Right ventricle myocardium superior (tissue), 1 donor: ENCODE measurements at regions not wholly inside any gene's neighbourhood (a gene's known extent, or its start where the extent isn't known, plus 50 kb on each side); places are given as distances from the start of the nearest gene placed in this dataset.
"Not testable (repeated sequence)": the region's sequence is repeated elsewhere in the genome, so short reads cannot be mapped to it uniquely, and the experiment has no call there.

Source experiments
- ATAC-seq: fragments of 200-7000 bp; cut with Tn5 transposase; one replicate; pipeline ENCODE4 v1.9.1; 2020; ENCODE audit warnings: mild to moderate bottlenecking; ENCODE audit not compliant: poor library complexity
- DNase-seq: peaks from one replicate; pipeline ENCODE4 v3.0.0-alpha.2; 2020
- intact Hi-C: fragments of 100-400 bp; cut with DNase I; formaldehyde crosslinking; loops from one replicate; pipeline ENCODE4 v1.11.2; 2022
- donor health status: DM: no; HTN: yes; CAD: no; lungs with severe emphysema.

DNA sequence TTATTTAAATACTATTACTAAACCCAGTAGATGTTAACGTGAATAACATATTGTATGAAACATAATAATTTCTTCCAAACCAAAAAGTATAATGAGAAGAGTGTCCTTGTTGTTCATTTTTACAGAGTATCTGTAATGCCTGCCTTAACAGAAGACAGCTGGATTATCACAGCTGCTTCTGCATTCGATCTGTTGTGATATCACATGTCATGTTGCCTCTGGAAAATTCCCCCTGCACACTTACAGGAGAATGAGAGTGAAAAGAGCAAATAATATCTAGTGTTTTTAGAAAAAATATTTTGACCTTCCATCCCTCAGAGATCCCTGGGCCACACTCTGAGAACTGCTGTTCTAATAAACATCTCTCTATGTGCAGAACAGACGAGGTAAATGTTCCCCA is 240.1 kb upstream of the NOCT start:
- DNase-seq (no peak), ATAC-seq (no peak)
- intact Hi-C loops = no loop called here

GRCh38 chr4:138774940-138775339 is 240.6 kb upstream of the NOCT start:
- ATAC-seq (no peak), DNase-seq (no peak)
- intact Hi-C loops = no loop called here

DNA sequence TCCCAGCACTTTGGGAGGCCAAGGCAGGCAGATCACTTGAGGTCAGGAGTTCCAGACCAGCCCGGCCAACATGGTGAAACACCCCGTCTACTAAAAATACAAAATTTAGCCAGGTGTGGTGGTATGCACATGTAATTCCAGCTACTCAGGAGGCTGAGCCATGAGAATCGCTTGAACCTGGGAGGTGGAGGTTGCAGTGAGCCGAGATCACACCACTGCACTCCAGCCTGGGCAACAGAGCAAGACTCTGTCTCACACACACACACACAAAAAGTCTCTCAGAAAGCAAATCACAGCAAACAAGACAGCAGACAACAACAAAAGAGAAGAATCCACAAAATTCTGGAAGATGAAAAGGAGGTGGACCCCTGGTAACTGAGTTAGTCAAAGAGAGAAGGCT is 241.5 kb upstream of the NOCT start:
- ATAC-seq, DNase-seq, intact Hi-C loops: not testable (repeated sequence)

GRCh38 chr4:138773321-138773720 is 242.3 kb upstream of the NOCT start:
- intact Hi-C loops = no loop called here
- DNase-seq (no peak), ATAC-seq (no peak)

DNA sequence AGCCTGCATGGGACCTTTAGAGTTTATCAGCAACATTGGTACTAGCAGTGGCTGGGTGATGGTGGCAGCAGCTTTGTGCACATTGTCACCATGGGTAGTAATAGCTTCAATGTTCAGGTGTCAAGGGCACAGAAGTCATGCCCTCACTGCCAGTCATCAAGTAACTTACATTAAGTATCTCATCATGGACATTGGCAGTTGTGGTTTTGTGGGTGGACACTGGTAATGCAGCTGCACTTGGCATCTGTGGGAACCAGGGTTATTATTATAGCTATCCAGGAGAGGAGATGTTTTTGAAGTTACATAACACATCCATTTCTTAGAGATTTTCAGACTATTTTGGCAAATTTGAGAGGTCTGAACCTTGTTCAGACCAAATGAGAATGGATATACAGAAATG is 243.2 kb upstream of the NOCT start:
- intact Hi-C loops = no loop called here
- DNase-seq = no peak
- ATAC-seq = no peak

DNA sequence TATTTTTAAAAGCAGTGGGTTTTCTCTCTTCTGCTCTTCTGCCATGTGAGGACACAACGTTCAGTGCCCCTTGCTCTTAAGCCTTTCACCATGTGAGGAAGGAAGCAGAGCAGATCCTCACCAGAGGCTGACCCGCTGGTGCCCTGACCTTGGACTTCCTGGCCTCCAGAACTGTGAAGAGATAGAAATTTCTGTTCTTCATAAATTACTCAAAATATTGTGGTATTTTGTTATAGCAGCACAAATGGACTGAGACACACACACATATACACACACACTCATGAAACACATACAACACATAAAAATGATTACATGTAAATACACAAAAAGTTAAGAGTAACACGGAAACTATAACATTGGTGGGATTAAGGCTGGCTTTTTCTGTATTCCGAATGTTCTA is 244.8 kb upstream of the NOCT start:
- ATAC-seq (no peak), DNase-seq (no peak)
- intact Hi-C loops = no loop called here

DNA sequence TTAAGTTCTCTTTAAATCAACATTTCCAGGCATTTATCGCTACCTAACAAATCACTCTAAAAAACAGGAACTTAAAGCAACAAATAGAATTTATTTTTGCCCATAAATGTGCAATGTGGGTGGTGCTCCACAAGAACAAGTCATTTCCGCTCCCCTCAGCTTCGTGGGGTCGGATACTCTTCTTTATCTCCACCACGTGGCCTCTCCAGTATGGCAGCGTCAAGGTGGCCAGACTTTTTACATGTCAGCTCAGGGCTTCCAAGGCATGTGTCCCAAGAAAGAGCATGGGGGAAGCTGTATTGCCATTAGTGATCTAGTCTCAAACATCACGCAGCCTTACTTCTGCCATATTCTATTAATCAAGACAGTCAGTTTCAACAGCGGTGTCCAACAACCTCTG is 249.2 kb upstream of the NOCT start:
- ATAC-seq = no peak
- intact Hi-C loops = no loop called here

GRCh38 chr4:138765442-138765841 is 250.1 kb upstream of the NOCT start:
- DNase-seq = no peak
- no peak for ATAC-seq
- intact Hi-C loops = no loop called here

More for the DNA sequence above, 249.2 kb upstream of the NOCT start:
- no peak for DNase-seq

- ATAC-seq (no peak), DNase-seq (no peak)
- intact Hi-C loops = no loop called here
Observed at GRCh38 chr4:138761638-138762220, 253.9 kb upstream of the NOCT start.

GRCh38 chr4:138759554-138759902 is 256.1 kb upstream of the NOCT start:
- DNase-seq = no peak
- no peak for ATAC-seq
- intact Hi-C loops = no loop called here

- ATAC-seq = no peak
- no peak for DNase-seq
- intact Hi-C loops = no loop called here
Observed at GRCh38 chr4:138758876-138759553, 256.6 kb upstream of the NOCT start.

GRCh38 chr4:138758196-138758595 is 257.4 kb upstream of the NOCT start:
- ATAC-seq (no peak), DNase-seq (no peak)
- intact Hi-C loops = no loop called here

- ATAC-seq (no peak), DNase-seq (no peak)
Observed at GRCh38 chr4:138757432-138757831, 258.1 kb upstream of the NOCT start.

GRCh38 chr4:138756519-138756918 is 259.1 kb upstream of the NOCT start:
- DNase-seq = no peak
- intact Hi-C loops = no loop called here
- no peak for ATAC-seq

More at GRCh38 chr4:138757432-138757831, 258.1 kb upstream of the NOCT start:
- intact Hi-C loops = no loop called here

DNA sequence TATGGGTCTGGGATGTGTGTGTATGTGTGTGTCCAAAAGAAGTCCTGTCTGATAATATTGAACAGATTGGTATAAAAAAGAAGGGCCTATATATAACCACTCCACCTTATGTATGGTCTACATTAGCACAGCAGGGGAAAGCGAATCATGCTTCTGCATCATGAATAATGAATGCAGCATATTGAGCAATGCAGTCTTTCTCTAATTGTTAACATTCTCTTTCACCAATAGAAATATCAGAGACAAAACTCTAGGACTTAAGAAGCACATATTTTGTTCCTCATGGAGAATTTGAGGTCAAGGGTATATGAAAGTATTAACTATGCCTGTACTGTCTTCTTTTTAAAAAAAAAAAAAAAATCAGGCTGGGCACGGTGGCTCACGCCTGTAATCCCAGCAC is 264.3 kb upstream of the NOCT start:
- DNase-seq = no peak

DNA sequence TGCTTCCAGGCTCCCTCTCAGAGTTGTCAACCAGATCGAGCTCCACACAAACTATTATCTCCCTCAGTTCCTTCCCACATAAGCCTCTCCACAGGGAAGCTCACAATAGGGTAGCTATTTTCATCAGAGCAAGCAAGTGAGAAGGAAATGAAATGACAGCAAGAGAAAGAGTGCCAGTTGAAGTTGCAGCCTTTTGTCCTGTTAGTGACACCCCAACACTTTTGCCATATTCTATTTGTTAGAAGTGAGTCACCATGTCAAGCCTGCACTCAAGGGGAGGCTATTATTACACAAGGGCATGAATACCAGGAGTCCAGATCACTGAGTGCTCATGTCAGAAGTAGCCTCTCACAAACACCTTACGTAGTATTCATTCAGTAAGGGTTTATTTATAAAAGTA is 266.3 kb upstream of the NOCT start:
- intact Hi-C loops = no loop called here
- DNase-seq = no peak
- ATAC-seq = peak; percentile 95

More for the DNA sequence above, 264.3 kb upstream of the NOCT start:
- intact Hi-C loops = no loop called here
- no peak for ATAC-seq

- intact Hi-C loops = no loop called here
- ATAC-seq = no peak
- no peak for DNase-seq
Observed at GRCh38 chr4:138741766-138742377, 273.7 kb upstream of the NOCT start.

DNA sequence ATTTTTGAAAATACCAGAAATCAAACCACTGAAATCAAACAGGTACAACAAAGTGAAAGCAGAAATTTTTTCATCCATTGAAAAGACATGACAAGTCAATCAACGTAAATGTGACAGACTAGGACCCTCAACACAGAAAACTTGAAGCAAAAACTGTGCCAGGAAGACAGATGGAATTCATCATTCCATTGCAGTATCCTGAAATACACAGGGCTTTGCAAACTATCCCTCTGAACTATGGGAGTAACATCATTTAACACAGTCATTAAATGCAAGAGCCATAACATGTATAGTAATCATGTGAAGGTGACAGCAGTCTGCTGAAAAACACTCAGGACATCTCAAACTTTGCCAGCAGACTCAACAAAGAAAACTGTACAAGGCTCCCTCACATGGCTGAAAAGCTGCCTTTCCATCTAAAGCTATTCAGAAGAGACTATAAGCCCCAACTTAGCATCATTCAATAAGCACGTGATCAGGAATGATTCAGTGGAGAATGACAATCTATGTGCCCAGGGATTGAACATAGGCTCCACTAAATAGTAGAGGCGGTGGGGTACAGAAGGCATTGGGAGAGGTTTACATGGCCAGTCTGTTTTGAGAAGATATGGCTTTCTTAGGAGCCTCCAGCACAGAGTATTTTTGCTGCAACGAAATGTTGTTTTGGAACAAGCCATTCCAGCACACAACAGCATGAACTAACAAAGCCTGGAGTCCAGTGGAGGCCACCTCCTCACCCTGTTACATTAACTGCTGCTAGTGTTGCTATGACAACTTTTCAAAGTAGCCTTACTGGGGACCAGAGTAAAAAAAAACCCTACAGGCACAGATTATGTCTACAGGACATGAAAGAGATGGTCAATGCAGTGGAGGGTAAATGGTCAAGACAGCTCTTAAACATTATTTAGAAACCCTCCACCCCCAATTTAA is 274.5 kb upstream of the NOCT start:
- no peak for ATAC-seq
- no peak for DNase-seq
- intact Hi-C loops = no loop called here

GRCh38 chr4:138736362-138736761 is 279.2 kb upstream of the NOCT start:
- DNase-seq (no peak), ATAC-seq (no peak)
- intact Hi-C loops = no loop called here
